MG63 (cell line): ENCODE measurements at regions not wholly inside any gene's neighbourhood (a gene's known extent, or its start where the extent isn't known, plus 50 kb on each side); places are given as distances from the start of the nearest gene placed in this dataset.
"Not testable (repeated sequence)": the region's sequence is repeated elsewhere in the genome, so short reads cannot be mapped to it uniquely, and the experiment has no call there.

Source experiments
- DNase-seq: peaks from one replicate; pipeline ENCODE4 v3.0.0-alpha.2; 2020
- H3K27me3 ChIP-seq: fragments of 250-450 bp; sonication (Bioruptor Pico); 2 replicates; pipeline ENCODE4 v1.5.1; 2020; ENCODE audit warnings: mild to moderate bottlenecking, moderate library complexity
- H3K36me3 ChIP-seq: fragments of 250-450 bp; sonication (Bioruptor Pico); 2 replicates; pipeline ENCODE4 v1.5.1; 2020; ENCODE audit warnings: mild to moderate bottlenecking, moderate library complexity
- H3K4me3 ChIP-seq: fragments of 250-450 bp; sonication (Bioruptor Pico); 2 replicates; pipeline ENCODE4 v1.5.1; 2020; ENCODE audit warnings: mild to moderate bottlenecking, moderate library complexity
- H3K9me3 ChIP-seq: fragments of 250-450 bp; sonication (Bioruptor Pico); 2 replicates; pipeline ENCODE4 v1.5.1; 2020; ENCODE audit warnings: mild to moderate bottlenecking, moderate library complexity

GRCh38 chr14:54229136-54229535 lies 167.7 kb upstream of the CDKN3 start:
- no peak for DNase-seq
- Histone ChIP-seq H3K4me3 (no peak overlapping the region), H3K9me3 (no peaks in the 10 kb centered on the region), H3K27me3 (no peaks in the 10 kb centered on the region), H3K36me3 (no peaks in the 10 kb centered on the region)

GRCh38 chr14:54230645-54231044 lies 166.2 kb upstream of the CDKN3 start:
- H3K27me3 ChIP-seq = no peaks in the 10 kb centered on the region
- H3K4me3 ChIP-seq = no peak overlapping the region
- H3K9me3 ChIP-seq = no peaks in the 10 kb centered on the region
- H3K36me3 ChIP-seq = no peaks in the 10 kb centered on the region
- DNase-seq = no peak

- DNase-seq = no peak
- Histone ChIP-seq H3K4me3 (no peak overlapping the region), H3K9me3 (no peaks in the 10 kb centered on the region), H3K27me3 (no peaks in the 10 kb centered on the region), H3K36me3 (no peaks in the 10 kb centered on the region)
Observed at GRCh38 chr14:54232735-54233134, 164.1 kb upstream of the CDKN3 start.

DNA sequence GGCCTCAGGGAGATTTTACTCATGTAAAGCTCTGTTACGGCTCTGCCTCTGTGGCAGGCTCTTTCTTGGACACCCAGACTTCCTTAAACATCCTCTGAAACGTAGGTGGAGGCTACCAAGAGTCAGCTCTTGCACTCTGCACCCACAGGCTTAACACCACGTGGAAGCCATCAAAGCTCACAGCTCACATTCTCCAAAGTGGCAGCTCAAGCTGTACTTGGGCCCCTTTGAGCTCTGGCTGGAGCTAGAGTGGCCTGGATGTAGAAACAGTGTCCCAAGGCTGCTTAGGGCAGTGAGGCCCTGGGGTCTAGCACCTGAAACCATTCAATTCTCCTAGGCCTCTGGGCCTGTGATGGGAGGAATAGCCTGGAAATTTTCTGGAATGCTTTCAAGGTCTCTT lies 155.3 kb upstream of the CDKN3 start:
- no peak for DNase-seq
- Histone ChIP-seq H3K27me3 (no peaks in the 10 kb centered on the region), H3K9me3 (no peaks in the 10 kb centered on the region), H3K4me3 (no peak overlapping the region), H3K36me3 (no peaks in the 10 kb centered on the region)

GRCh38 chr14:54251356-54251755 lies 145.5 kb upstream of the CDKN3 start:
- DNase-seq = peak; percentile 78
- H3K27me3 ChIP-seq = no peaks in the 10 kb centered on the region
- no peak overlapping the region for H3K4me3 ChIP-seq

DNA sequence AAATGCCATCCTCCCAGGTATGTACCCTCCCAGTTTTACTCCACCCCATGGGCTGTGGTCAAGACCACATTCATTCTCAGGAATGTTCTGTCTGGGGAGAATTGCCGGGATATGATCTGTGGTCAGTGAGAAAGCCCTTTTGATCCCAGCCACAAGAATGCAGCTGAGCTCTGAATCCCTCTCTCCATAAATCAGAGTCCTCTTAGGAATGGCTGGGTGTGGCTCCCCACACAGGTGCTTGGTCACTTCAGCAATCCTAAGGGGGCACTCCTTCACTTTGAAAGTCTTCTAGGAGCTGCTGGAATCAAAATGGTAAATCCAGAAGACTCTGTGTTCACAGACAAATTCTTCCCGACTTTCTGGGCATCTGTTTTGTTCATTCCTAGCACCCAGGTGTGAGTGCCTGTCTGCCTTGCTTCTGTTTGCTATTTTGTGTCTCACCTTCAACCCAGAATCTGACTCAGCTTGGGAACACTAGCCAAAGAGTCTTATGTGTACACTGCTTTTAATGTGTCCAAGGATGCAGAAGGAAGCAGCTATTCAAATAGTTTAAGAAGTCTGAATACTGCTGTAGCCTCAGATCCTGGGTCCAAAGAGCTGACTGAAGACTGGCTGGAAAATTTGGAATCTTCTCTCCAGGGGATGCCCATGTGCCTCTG lies 144.6 kb upstream of the CDKN3 start:
- H3K9me3 ChIP-seq = 0 out of 2 replicates have a peak, but pooled peaks cover 2% of the 10 kb centered on the region
- no peak overlapping the region for H3K4me3 ChIP-seq
- H3K36me3 ChIP-seq = no peaks in the 10 kb centered on the region
- DNase-seq = peak; percentile 24
- no peaks in the 10 kb centered on the region for H3K27me3 ChIP-seq

More at GRCh38 chr14:54251356-54251755, 145.5 kb upstream of the CDKN3 start:
- H3K9me3 ChIP-seq = 0 out of 2 replicates have a peak, but pooled peaks cover 2% of the 10 kb centered on the region
- no peaks in the 10 kb centered on the region for H3K36me3 ChIP-seq

DNA sequence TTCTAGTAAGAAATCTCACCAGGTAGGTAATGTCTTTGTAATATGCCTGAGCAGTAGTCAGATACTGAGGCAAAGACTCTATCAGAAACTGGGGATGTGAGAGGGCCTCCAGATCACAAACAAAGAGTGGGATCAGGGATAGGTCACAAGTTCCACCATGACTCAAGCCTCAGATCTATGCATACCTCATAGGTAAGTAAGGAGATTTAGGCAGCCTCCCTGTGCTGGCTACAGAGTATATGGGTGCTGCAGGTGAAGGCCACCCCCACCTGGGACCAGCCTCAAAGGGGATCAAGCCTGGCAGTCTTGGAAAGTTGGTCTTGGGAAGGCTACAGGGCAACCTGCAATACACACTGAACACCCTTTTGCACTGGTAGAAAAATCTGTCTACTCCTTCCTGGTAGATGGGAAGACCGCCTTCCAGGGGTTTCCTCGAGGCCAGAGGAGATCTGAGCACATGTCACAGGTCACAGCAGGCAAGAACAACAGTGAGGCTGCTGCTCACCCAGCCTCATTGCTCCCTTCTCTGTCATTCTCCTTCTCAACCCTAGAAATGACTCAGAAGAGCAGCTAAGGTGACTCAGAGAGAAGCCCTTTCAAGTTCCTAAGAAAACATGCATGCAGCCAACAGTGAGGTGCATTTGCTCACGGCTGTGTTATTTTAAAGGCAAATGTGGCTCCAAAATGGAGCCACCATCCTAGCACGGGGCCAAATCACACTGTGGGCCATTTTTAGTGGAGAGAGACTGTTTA lies 143.4 kb upstream of the CDKN3 start:
- DNase-seq = peak; percentile 73

GRCh38 chr14:54256156-54256555 lies 140.7 kb upstream of the CDKN3 start:
- Histone ChIP-seq H3K4me3 (no peak overlapping the region), H3K9me3 (0 out of 2 replicates have a peak, but pooled peaks cover 2% of the 10 kb centered on the region), H3K27me3 (no peaks in the 10 kb centered on the region), H3K36me3 (no peaks in the 10 kb centered on the region)
- no peak for DNase-seq

More for the DNA sequence above, 143.4 kb upstream of the CDKN3 start:
- Histone ChIP-seq H3K4me3 (no peak overlapping the region), H3K27me3 (no peaks in the 10 kb centered on the region), H3K9me3 (0 out of 2 replicates have a peak, but pooled peaks cover 2% of the 10 kb centered on the region), H3K36me3 (no peaks in the 10 kb centered on the region)

GRCh38 chr14:54257424-54257823 lies 139.4 kb upstream of the CDKN3 start:
- H3K36me3 ChIP-seq = no peaks in the 10 kb centered on the region
- no peaks in the 10 kb centered on the region for H3K9me3 ChIP-seq
- no peak for DNase-seq
- H3K27me3 ChIP-seq = no peaks in the 10 kb centered on the region
- H3K4me3 ChIP-seq = no peak overlapping the region

GRCh38 chr14:54258382-54258781 lies 138.4 kb upstream of the CDKN3 start:
- H3K27me3 ChIP-seq = no peaks in the 10 kb centered on the region
- H3K4me3 ChIP-seq = no peak overlapping the region
- H3K36me3 ChIP-seq = no peaks in the 10 kb centered on the region
- H3K9me3 ChIP-seq = no peaks in the 10 kb centered on the region
- DNase-seq = no peak

DNA sequence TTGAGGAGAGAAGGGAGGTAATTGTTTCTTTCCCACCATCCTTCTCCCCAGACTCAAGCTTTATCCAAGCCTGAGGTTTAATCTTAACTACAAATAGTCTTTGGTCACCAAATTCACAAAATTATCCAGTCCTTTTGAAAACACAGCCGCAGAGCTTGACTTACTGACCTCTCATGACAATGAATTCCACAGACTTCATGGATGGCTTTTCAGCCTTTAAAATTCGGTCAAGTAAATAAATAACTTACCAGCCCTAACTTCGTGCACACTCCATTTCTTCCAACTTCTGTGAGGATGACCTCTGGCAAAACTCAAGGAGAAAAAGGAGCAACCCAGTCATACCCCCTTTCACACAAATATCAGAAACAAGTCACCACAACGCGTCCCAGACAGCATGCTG lies 137.0 kb upstream of the CDKN3 start:
- no peaks in the 10 kb centered on the region for H3K36me3 ChIP-seq
- H3K9me3 ChIP-seq = no peaks in the 10 kb centered on the region
- H3K27me3 ChIP-seq = no peaks in the 10 kb centered on the region
- DNase-seq = no peak
- no peak overlapping the region for H3K4me3 ChIP-seq

- no peak for DNase-seq
- Histone ChIP-seq H3K27me3 (no peaks in the 10 kb centered on the region), H3K4me3 (no peak overlapping the region), H3K36me3 (no peaks in the 10 kb centered on the region), H3K9me3 (no peaks in the 10 kb centered on the region)
Observed at GRCh38 chr14:54261283-54261682, 135.5 kb upstream of the CDKN3 start.

- H3K36me3 ChIP-seq, H3K27me3 ChIP-seq, H3K9me3 ChIP-seq, DNase-seq, H3K4me3 ChIP-seq: not testable (repeated sequence)
Observed at GRCh38 chr14:54266616-54267015, 130.2 kb upstream of the CDKN3 start.

GRCh38 chr14:54267172-54267571 lies 129.6 kb upstream of the CDKN3 start:
- no peaks in the 10 kb centered on the region for H3K9me3 ChIP-seq
- H3K4me3 ChIP-seq = no peak overlapping the region
- DNase-seq = no peak
- no peaks in the 10 kb centered on the region for H3K27me3 ChIP-seq
- H3K36me3 ChIP-seq = no peaks in the 10 kb centered on the region

GRCh38 chr14:54275997-54276725 lies 120.6 kb upstream of the CDKN3 start:
- Histone ChIP-seq H3K4me3 (no peak overlapping the region), H3K36me3 (no peaks in the 10 kb centered on the region), H3K9me3 (no peaks in the 10 kb centered on the region), H3K27me3 (no peaks in the 10 kb centered on the region)
- DNase-seq = no peak

- Histone ChIP-seq H3K9me3 (no peaks in the 10 kb centered on the region), H3K36me3 (no peaks in the 10 kb centered on the region), H3K27me3 (no peaks in the 10 kb centered on the region), H3K4me3 (no peak overlapping the region)
- DNase-seq = no peak
Observed at GRCh38 chr14:54278087-54278486, 118.7 kb upstream of the CDKN3 start.

- no peak for DNase-seq
Observed at GRCh38 chr14:54278665-54279295, 118.0 kb upstream of the CDKN3 start.

More at GRCh38 chr14:54278665-54279295, 118.0 kb upstream of the CDKN3 start:
- Histone ChIP-seq H3K9me3 (no peaks in the 10 kb centered on the region), H3K27me3 (no peaks in the 10 kb centered on the region), H3K36me3 (no peaks in the 10 kb centered on the region), H3K4me3 (no peak overlapping the region)
